Mammary epithelial cell (primary cell): ENCODE measurements at regions not wholly inside any gene's neighbourhood (a gene's known extent, or its start where the extent isn't known, plus 50 kb on each side); places are given as distances from the start of the nearest gene placed in this dataset.

Source experiments
- EZH2 ChIP-seq: IDR thresholded peaks from 2 replicates; pipeline ENCODE4 v1.6.1; 2012; ENCODE audit warnings: low read length, inconsistent platforms, borderline replicate concordance
- TF ChIP-seq, protein P1 (sequence below), 2 donors: IDR thresholded peaks in 1 of 2; conservative IDR thresholded peaks in 1 of 2; 2 replicates each; pipeline ENCODE4 v1.5.1; 2011 to 2012; ENCODE audit warnings: inconsistent platforms in 2 of 2, low read length in 2 of 2, mild to moderate bottlenecking in 2 of 2, control low read depth in 1 of 2, low read depth in 1 of 2; ENCODE audit not compliant: insufficient read depth in 1 of 2; ENCODE audit errors: extremely low read depth in 1 of 2

DNA sequence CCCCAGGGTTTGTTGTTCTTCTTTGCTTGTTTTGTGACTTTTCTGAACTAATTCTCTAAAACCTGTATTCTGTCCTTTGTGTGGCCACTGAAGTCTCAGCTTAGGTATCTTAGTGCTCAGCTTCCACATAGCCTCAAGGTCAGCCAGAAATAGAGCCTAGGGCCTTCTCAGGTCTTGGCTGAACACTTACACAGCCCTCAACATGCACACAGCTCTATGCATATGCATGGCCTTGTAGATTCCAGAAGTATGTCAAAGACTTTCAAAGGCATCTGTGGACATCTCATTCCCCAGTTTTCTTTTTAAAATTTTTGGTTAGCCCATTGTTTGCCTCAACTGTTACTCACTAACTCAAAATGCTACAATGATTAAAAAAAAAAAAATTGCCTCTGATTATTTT is 99.9 kb upstream of the GRIA1 start:
- no peak for TF ChIP-seq EZH2
- TF ChIP-seq, protein P1, sequence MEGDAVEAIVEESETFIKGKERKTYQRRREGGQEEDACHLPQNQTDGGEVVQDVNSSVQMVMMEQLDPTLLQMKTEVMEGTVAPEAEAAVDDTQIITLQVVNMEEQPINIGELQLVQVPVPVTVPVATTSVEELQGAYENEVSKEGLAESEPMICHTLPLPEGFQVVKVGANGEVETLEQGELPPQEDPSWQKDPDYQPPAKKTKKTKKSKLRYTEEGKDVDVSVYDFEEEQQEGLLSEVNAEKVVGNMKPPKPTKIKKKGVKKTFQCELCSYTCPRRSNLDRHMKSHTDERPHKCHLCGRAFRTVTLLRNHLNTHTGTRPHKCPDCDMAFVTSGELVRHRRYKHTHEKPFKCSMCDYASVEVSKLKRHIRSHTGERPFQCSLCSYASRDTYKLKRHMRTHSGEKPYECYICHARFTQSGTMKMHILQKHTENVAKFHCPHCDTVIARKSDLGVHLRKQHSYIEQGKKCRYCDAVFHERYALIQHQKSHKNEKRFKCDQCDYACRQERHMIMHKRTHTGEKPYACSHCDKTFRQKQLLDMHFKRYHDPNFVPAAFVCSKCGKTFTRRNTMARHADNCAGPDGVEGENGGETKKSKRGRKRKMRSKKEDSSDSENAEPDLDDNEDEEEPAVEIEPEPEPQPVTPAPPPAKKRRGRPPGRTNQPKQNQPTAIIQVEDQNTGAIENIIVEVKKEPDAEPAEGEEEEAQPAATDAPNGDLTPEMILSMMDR (conservative IDR thresholded peaks at IDR 0.05 in 1 of 2, IDR thresholded peaks at IDR 0.05 in 1 of 2; ENCODE audit: extremely low read depth in 1 of 2, insufficient read depth in 1 of 2, low read depth in 1 of 2, low read length in 2 of 2): no peak
